Activated CD8-positive, alpha-beta memory T cell treated with anti-CD3 and anti-CD28 coated beads, Interleukin-2, amount 10 ng/mL, durations not matched to agents 7 days and 5 days (primary cell): ENCODE measurements at regions not wholly inside any gene's neighbourhood (a gene's known extent, or its start where the extent isn't known, plus 50 kb on each side); places are given as distances from the start of the nearest gene placed in this dataset.

Experiments
- ATAC-seq: fragments of 150-1000 bp; cut with Tn5 transposase; one replicate; pipeline ENCODE4 v1.10.0; 2021; ENCODE audit warnings: moderate library complexity
- CTCF ChIA-PET: fragments of 350-600 bp; sonication (Branson Sonifier 250); formaldehyde crosslinking; loops from one replicate; lab custom pipeline; 2021; ENCODE audit warnings: antibody characterized with exemption; lab: Charles Lee
- DNase-seq: peaks from one replicate; pipeline ENCODE4 v3.0.0-alpha.2; 2020
- H3K27ac Mint-ChIP-seq: one replicate; pipeline ENCODE4 v1.8.0; 2021; ENCODE audit warnings: mild to moderate bottlenecking, mixed read lengths
- H3K27me3 Mint-ChIP-seq: one replicate; pipeline ENCODE4 v1.8.0; 2021; ENCODE audit warnings: mixed read lengths
- H3K36me3 Mint-ChIP-seq: one replicate; pipeline ENCODE4 v1.8.0; 2021; ENCODE audit warnings: mild to moderate bottlenecking, mixed read lengths
- H3K4me1 Mint-ChIP-seq: one replicate; pipeline ENCODE4 v1.8.0; 2021; ENCODE audit warnings: mixed read lengths
- H3K4me3 Mint-ChIP-seq: one replicate; pipeline ENCODE4 v1.8.0; 2021; ENCODE audit warnings: mild to moderate bottlenecking, moderate library complexity, mixed read lengths
- H3K9me3 Mint-ChIP-seq: one replicate; pipeline ENCODE4 v1.8.0; 2022; ENCODE audit warnings: low read depth, mixed read lengths

DNA sequence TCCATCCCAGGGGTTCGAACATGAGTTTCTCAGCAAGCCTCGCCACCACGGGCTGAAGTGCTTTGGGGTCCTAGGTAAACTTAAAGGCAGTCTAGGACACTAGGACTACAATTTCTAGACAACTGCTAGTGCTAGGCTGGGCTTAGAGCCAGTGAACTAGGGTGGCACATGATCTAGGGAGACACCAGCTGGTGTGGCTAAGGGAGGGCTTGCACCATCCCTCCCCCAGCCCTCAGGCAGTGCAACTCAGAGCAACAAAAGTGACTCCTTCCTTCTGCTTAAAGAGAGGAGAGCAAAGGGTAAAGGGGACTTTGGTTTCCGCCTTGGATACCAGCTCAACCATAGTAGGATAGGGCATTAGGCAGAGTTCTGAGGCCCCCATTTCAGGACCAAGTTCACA is 162.5 kb upstream of the AFF2 start:
- ATAC-seq, result no peak
- H3K27me3 Mint-ChIP-seq, result no peaks in the 10 kb centered on the region
- no peak for DNase-seq
- H3K27ac Mint-ChIP-seq, result no peak overlapping the region
- peaks cover 2% of the 10 kb centered on the region for H3K9me3 Mint-ChIP-seq
- CTCF ChIA-PET, result no interaction called here
- H3K36me3 Mint-ChIP-seq, result peaks cover 10% of the 10 kb centered on the region
- no peak overlapping the region for H3K4me3 Mint-ChIP-seq
- H3K4me1 Mint-ChIP-seq, result peaks cover 21% of the 10 kb centered on the region

DNA sequence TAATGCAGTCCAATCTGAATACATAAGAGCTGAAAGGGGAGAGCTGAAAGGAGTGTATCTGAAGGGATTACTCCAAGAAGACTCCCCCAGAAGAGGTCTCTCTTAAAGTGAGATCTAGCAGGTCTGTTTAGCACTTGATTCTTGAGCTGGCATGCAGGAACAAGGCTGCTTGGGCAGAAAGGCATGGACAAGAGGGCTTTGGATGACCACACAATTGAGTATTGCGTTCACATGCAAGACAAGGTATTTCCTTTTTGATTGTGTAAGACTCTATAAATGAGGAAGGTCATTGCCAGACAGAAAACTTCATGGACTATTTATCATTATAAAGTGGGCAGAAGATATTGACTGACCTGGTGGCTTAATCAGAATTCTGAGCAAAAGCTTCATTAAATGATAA is 145.5 kb upstream of the AFF2 start:
- CTCF ChIA-PET, result no interaction called here

DNA sequence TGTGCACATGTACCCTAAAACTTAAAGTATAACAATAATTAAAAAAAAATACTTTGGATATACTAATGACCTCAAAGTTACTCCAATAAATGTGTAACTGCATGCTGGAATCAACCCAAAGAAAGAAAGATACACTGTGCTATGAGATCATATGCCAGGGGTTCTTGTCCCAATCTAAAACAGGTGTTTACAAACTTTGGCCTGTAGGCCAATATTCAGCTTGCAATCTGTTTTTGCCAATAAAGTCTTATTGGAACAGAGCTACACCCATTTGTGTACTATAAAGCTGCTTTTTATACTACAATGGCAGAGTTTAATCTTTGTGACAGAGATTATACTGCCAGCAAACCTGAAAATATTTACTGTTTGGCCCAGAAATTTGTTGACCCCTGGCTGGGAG is 138.8 kb upstream of the AFF2 start:
- no peak overlapping the region for H3K27ac Mint-ChIP-seq
- no peaks in the 10 kb centered on the region for H3K4me1 Mint-ChIP-seq
- CTCF ChIA-PET, result no interaction called here
- DNase-seq (no peak), ATAC-seq (no peak)
- H3K4me3 Mint-ChIP-seq, result no peak overlapping the region
- no peaks in the 10 kb centered on the region for H3K27me3 Mint-ChIP-seq
- no peaks in the 10 kb centered on the region for H3K36me3 Mint-ChIP-seq
- no peaks in the 10 kb centered on the region for H3K9me3 Mint-ChIP-seq

More for the DNA sequence above, 145.5 kb upstream of the AFF2 start:
- no peaks in the 10 kb centered on the region for H3K4me1 Mint-ChIP-seq
- no peaks in the 10 kb centered on the region for H3K36me3 Mint-ChIP-seq
- no peaks in the 10 kb centered on the region for H3K9me3 Mint-ChIP-seq
- H3K27ac Mint-ChIP-seq, result no peak overlapping the region
- H3K4me3 Mint-ChIP-seq, result no peak overlapping the region
- H3K27me3 Mint-ChIP-seq, result no peaks in the 10 kb centered on the region
- no peak for DNase-seq
- ATAC-seq, result no peak

DNA sequence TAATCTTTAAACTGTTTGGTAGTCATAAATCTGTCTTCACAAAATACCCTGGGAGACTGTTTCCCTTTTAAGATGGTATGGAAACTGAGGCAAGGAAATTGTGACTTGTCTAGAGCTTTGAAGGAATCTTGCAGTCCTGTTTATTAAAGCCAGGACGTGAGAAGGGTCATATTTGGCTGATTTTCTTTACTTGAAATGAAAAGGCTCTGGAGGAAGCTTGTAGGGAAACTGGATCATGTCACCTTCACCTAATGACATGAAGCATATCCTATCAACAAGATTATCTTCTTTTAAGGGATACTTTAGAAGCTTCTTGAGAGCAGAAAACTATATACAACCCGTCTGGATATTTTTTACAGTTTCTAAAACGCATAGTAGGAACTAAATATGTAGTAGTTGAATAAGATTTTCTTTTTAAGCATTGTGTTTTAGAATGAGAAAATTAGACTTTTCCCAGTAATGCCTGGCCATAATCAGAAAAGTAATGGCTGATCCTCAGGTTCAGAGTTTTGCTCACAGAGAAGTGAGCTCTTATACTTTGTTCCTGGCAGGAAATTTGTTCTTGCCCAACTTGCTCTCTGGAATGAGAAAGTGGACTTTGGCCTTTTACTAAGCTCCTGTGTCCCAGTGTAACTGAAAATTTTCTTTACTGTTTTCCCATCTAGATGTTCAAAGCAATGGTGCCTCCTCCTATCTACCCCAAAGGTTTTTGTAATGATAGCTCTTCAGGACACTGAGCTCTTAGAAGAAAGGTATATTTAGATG is 136.8 kb upstream of the AFF2 start:
- Mint-ChIP-seq H3K9me3 (no peaks in the 10 kb centered on the region), H3K27me3 (no peaks in the 10 kb centered on the region), H3K27ac (no peak overlapping the region), H3K4me3 (no peak overlapping the region), H3K4me1 (no peaks in the 10 kb centered on the region), H3K36me3 (no peaks in the 10 kb centered on the region)
- DNase-seq, result no peak
- CTCF ChIA-PET, result no interaction called here
- ATAC-seq, result no peak

DNA sequence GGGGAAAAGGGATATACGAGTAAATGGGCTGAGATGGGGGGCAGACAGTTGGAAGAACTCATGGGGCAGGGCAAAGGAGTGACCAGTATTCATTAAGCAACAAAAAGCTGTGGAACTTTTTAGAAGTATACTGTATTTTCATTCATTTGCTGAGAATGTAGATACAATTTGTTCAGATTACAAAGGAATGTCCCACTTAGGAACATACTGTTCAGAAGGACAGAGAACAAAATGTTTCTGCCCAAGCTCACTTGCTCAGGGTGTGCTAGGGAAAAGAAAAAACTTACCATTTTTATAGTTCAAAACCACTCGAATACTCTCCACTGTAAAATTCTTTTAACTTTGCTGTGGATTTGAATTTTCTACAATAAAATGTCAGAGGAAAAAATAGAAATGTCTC is 135.2 kb upstream of the AFF2 start:
- ATAC-seq (no peak), DNase-seq (no peak)
- no peak overlapping the region for H3K27ac Mint-ChIP-seq
- H3K9me3 Mint-ChIP-seq, result no peaks in the 10 kb centered on the region
- H3K36me3 Mint-ChIP-seq, result no peaks in the 10 kb centered on the region
- H3K27me3 Mint-ChIP-seq, result no peaks in the 10 kb centered on the region
- H3K4me1 Mint-ChIP-seq, result no peaks in the 10 kb centered on the region
- CTCF ChIA-PET, result no interaction called here
- H3K4me3 Mint-ChIP-seq, result no peak overlapping the region

DNA sequence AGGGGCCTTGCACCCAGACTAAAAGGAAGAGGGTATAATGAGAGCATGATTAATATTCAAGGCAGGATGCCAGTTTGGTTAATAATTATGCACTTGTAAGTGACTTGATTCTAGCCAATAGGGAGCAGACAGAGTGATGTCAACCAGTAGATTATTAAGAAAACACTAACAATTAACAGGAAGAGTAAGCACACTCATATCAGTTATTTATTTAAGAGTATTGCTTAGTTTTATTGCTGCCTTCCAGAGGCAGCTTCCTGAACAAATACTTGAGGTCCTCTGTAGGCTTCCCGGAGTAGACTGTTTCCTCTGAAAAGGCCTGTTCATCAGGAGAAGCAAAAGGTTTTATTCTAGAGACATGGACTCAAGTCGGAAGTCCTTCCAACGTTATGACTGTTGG is 129.1 kb upstream of the AFF2 start:
- H3K9me3 Mint-ChIP-seq, result no peaks in the 10 kb centered on the region
- ATAC-seq, result no peak

DNA sequence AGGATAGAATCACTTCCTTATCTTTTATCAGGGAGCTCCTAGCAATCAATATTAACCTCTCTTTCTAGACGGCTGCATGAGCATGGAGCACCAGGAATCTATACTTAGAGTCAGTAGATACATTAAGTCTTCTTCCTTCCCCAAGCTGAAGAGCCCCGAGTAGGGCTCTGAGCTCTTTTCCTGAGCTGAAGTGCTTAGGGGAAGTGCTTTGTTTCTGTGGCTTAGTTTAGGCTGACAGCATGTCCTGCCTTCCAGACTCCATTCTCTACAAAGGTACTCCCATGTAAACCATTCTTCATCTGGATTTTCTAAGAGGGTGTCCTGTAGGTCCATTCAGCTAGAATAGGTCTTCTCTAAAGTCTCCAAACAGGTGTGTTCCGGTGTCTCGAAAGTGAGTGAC is 127.5 kb upstream of the AFF2 start:
- Mint-ChIP-seq H3K4me1 (no peaks in the 10 kb centered on the region), H3K27ac (no peak overlapping the region), H3K36me3 (peaks cover 1% of the 10 kb centered on the region), H3K4me3 (no peak overlapping the region), H3K9me3 (no peaks in the 10 kb centered on the region), H3K27me3 (no peaks in the 10 kb centered on the region)
- DNase-seq (no peak), ATAC-seq (no peak)
- CTCF ChIA-PET, result no interaction called here

More for the DNA sequence above, 129.1 kb upstream of the AFF2 start:
- Mint-ChIP-seq H3K4me1 (no peaks in the 10 kb centered on the region), H3K27ac (no peak overlapping the region), H3K36me3 (peaks cover 1% of the 10 kb centered on the region), H3K27me3 (no peaks in the 10 kb centered on the region), H3K4me3 (no peak overlapping the region)
- DNase-seq, result no peak
- CTCF ChIA-PET, result no interaction called here

DNA sequence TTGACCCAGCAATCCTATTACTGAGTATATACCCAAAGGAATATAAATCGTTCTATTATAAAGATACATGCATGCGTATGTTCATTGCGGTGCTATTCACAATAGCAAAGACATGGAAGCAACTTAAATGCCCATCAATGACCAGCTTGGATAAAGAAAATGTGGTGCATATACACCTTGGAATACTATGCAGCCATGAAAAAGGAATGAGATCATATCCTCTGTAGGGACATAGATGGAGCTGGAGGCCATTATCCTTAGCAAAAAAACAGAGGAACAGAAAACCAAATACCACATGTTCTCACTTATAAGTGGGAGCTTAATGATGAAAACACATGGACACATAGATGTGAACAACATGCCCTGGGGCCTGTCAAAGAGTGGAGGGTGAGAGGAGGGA is 124.1 kb upstream of the AFF2 start:
- no peak for ATAC-seq
- Mint-ChIP-seq H3K27ac (no peak overlapping the region), H3K4me1 (peaks cover 14% of the 10 kb centered on the region), H3K4me3 (no peak overlapping the region), H3K27me3 (no peaks in the 10 kb centered on the region), H3K9me3 (no peaks in the 10 kb centered on the region), H3K36me3 (peaks cover 1% of the 10 kb centered on the region)
- no peak for DNase-seq
- CTCF ChIA-PET, result no interaction called here

DNA sequence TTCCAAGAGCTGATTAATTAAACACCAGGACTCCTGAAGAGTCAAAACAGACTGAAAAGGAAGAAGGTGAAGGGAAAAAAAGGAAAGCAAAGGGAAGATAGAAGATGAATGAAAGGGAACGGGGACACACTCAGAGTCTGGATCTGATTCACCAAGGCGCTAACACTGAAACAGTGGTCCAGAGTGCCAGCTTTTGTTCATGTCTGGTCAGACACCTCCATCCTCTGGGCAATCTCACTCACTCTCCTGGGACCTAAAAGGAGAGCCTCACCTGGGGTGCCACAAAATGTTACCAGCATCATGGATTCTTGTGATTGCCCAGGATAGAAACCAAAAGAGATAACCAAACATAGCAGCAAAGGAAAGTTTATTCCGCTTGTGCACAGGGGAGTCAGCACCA is 120.3 kb upstream of the AFF2 start:
- Mint-ChIP-seq H3K4me3 (no peak overlapping the region), H3K27me3 (no peaks in the 10 kb centered on the region), H3K9me3 (no peaks in the 10 kb centered on the region), H3K4me1 (peaks cover 25% of the 10 kb centered on the region), H3K36me3 (no peaks in the 10 kb centered on the region), H3K27ac (peak overlapping the region; percentile 94)
- CTCF ChIA-PET, result no interaction called here
- DNase-seq, result no peak
- ATAC-seq, result peak; percentile 2

DNA sequence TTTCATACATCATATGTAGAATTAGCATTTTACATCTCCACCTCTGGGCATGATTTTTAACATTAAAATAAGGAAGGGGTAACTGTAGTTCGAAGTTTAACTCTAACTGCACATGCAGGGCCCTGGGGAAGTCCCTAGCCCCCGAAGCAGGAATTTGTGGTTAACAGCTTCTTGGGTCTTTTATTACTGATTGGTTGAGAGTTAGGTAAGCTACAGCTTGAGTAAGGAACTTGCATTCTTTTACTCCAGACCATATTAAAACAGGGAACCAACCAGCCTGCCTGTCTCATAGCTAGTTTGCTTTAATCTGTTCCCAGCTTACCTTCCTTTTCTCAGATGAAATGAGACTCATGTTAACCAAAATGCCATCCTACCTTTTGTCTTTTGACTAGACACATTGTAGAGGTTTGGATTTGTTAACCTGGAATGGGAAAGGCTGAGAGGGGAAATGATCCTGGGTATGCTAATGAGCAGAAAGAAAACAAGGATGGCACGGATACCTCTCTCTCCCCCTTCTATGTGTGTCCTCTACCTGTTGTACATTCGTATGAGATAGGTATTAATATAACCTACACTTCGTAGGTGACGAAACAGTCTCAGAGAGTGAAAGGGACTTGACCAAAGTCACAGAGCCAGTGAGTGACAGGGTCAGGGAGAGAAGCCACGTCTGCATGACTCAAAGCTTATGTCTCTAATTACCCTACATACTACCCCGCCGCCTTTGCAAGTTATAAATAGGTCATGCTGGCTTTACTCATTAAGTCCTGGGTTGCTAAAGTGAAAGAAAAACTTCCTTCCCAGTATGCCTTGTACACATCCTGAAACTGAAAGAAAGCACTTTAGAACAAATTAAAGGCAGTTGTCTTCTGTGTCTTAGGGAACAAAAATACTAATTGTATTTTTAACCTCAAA is 119.5 kb upstream of the AFF2 start:
- Mint-ChIP-seq H3K36me3 (no peaks in the 10 kb centered on the region), H3K9me3 (no peaks in the 10 kb centered on the region), H3K27ac (peak overlapping the region; percentile 94), H3K27me3 (no peaks in the 10 kb centered on the region), H3K4me3 (peak overlapping the region; percentile 75), H3K4me1 (peaks cover 25% of the 10 kb centered on the region)
- CTCF ChIA-PET, result no interaction called here
- ATAC-seq (peak; percentile 95), DNase-seq (peak; percentile 76)

DNA sequence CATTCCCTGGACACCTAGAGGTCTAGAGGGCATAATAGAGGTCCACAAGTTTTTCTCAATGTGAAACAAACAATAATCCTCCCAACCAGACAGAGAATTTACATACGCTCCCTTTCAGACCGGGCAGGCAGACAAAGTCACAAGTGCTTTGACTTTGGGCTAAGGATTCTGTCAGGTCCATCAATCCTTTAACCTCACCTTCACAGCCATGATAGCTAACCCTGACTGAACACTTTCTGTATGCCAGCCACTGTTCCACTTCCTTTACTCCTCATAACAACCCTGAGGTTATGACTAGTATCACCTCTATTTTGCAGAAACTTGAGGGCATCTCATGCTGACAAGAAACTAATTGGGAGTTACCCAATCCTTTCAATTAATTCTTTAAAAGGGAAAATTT is 118.8 kb upstream of the AFF2 start:
- Mint-ChIP-seq H3K4me1 (peaks cover 25% of the 10 kb centered on the region), H3K4me3 (peak overlapping the region; percentile 75), H3K27ac (peak overlapping the region; percentile 94), H3K9me3 (no peaks in the 10 kb centered on the region), H3K36me3 (no peaks in the 10 kb centered on the region), H3K27me3 (no peaks in the 10 kb centered on the region)
- CTCF ChIA-PET, result no interaction called here
- ATAC-seq (peak; percentile 49), DNase-seq (no peak)

DNA sequence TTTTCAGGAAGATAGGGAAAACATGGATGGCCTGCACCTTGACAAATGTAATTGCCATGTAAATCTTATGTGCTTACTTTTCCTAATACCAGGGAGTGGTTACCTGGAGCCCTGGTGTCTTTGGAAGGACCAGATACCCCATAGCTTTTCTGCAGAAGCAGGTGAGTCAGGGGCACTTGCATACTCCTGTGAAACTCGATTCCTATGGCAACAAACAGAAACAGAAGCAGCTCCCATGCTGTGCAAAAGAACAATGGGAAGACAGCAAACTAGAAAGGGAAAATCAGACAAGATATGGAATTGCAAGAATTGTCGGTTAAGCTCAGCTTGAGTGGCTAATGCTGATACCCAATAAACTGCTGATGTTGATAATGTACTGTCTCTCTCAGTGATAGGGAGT is 117.4 kb upstream of the AFF2 start:
- Mint-ChIP-seq H3K4me1 (peaks cover 25% of the 10 kb centered on the region), H3K27ac (no peak overlapping the region), H3K4me3 (no peak overlapping the region), H3K9me3 (no peaks in the 10 kb centered on the region), H3K36me3 (no peaks in the 10 kb centered on the region), H3K27me3 (no peaks in the 10 kb centered on the region)
- DNase-seq (no peak), ATAC-seq (no peak)
- CTCF ChIA-PET, result no interaction called here

DNA sequence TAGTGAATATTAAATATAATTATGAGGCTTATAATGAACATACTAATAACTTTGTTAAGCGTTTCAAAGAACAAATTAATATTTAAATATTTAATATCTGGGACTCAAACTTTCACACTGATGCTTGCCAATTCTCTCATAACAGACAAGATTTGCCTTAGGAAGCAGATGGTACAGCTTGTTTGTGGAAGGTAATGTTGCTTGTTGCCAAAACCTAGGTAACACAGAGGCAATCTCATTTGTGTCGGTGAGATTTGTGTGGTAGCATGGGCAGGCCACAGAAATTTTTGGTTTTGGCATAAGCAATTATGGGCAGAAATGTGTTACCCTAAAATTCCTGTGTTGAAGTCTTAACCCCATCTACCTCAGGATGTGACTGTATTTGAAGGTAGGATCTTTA is 114.9 kb upstream of the AFF2 start:
- Mint-ChIP-seq H3K4me3 (no peak overlapping the region), H3K36me3 (peaks cover 2% of the 10 kb centered on the region), H3K27me3 (no peaks in the 10 kb centered on the region), H3K9me3 (peaks cover 3% of the 10 kb centered on the region), H3K27ac (no peak overlapping the region), H3K4me1 (peaks cover 19% of the 10 kb centered on the region)
- DNase-seq, result no peak
- CTCF ChIA-PET, result no interaction called here
- no peak for ATAC-seq

DNA sequence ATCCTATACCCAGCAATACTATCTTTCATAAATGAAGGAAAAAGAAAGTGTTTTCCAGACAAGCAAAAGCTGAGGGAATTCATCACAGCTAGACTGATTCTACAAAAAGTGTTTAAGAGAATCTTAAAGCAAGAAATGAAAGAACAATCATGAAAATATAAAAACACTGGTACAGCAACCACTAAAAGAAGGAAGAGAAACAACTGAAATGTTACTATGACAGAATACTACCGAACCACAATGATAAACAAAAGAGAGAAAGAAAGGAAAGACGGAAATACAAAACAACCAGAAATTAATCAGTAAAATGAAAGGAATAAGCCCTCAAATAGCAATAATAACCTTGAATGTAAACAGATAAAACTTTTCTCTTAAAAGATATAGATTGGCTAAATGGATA is 110.8 kb upstream of the AFF2 start:
- Mint-ChIP-seq H3K4me3 (no peak overlapping the region), H3K27me3 (no peaks in the 10 kb centered on the region), H3K9me3 (peaks cover 3% of the 10 kb centered on the region), H3K4me1 (peaks cover 1% of the 10 kb centered on the region), H3K36me3 (peaks cover 2% of the 10 kb centered on the region), H3K27ac (no peak overlapping the region)
- DNase-seq (no peak), ATAC-seq (no peak)
- CTCF ChIA-PET, result no interaction called here
